Osteoblast (primary cell): ENCODE measurements at regions not wholly inside any gene's neighbourhood (a gene's known extent, or its start where the extent isn't known, plus 50 kb on each side); places are given as distances from the start of the nearest gene placed in this dataset.

Experiments used
- DNase-seq: peaks from one replicate; pipeline ENCODE4 v3.0.0; 2011; ENCODE audit warnings: low spot score, mixed read lengths; ENCODE audit not compliant: insufficient read length; ENCODE audit errors: missing footprints
- H2AFZ ChIP-seq: 2 replicates; pipeline ENCODE4 v1.6.0; 2011; ENCODE audit warnings: mild to moderate bottlenecking, low read length
- H3K27ac ChIP-seq: 2 replicates; pipeline ENCODE4 v1.5.1; 2011; ENCODE audit warnings: mild to moderate bottlenecking, low read depth, low read length, moderate library complexity
- H3K27me3 ChIP-seq: 2 replicates; pipeline ENCODE4 v1.6.0; 2012; ENCODE audit warnings: mild to moderate bottlenecking, control low read depth, inconsistent platforms, low read length, moderate library complexity; ENCODE audit not compliant: insufficient read depth
- H3K36me3 ChIP-seq: 2 replicates; pipeline ENCODE4 v1.5.1; 2011; ENCODE audit warnings: mild to moderate bottlenecking, low read length, control low read depth, moderate library complexity; ENCODE audit not compliant: insufficient read depth
- H3K4me1 ChIP-seq: 2 replicates; pipeline ENCODE4 v1.5.1; 2011; ENCODE audit warnings: mild to moderate bottlenecking, low read length, control low read depth, moderate library complexity; ENCODE audit not compliant: insufficient read depth
- H3K4me2 ChIP-seq: 2 replicates; pipeline ENCODE4 v1.6.0; 2011; ENCODE audit warnings: mild to moderate bottlenecking, low read length; ENCODE audit not compliant: insufficient read depth
- H3K4me3 ChIP-seq: fragments of 200-600 bp; sonication (generic); 3 replicates; pipeline ENCODE4 v1.5.1; 2012; ENCODE audit warnings: mild to moderate bottlenecking, low read length, inconsistent platforms; ENCODE audit not compliant: insufficient read depth
- H3K79me2 ChIP-seq: 2 replicates; pipeline ENCODE4 v1.6.0; 2012; ENCODE audit warnings: mild to moderate bottlenecking, low read length, control low read depth, inconsistent platforms; ENCODE audit not compliant: insufficient read depth
- H3K9me3 ChIP-seq: 2 replicates; pipeline ENCODE4 v1.5.1; 2011; ENCODE audit warnings: low read depth, low read length, control low read depth
- H4K20me1 ChIP-seq: 2 replicates; pipeline ENCODE4 v1.6.0; 2012; ENCODE audit warnings: mild to moderate bottlenecking, low read length, control low read depth; ENCODE audit not compliant: insufficient read depth
- CTCF ChIP-seq: IDR thresholded peaks from 2 replicates; pipeline ENCODE4 v1.5.1; 2011; ENCODE audit warnings: mild to moderate bottlenecking, low read depth, low read length, moderate library complexity; ENCODE audit errors: extremely low read depth

- Histone ChIP-seq H3K4me1 (no peaks in the 10 kb centered on the region), H3K36me3 (no peaks in the 10 kb centered on the region), H3K4me2 (no peak overlapping the region), H3K4me3 (no peak overlapping the region), H4K20me1 (no peaks in the 10 kb centered on the region), H3K79me2 (no peaks in the 10 kb centered on the region), H3K9me3 (no peaks in the 10 kb centered on the region), H3K27me3 (no peaks in the 10 kb centered on the region), H2AFZ (no peak overlapping the region), H3K27ac (no peak overlapping the region)
- no peak for DNase-seq
- TF ChIP-seq CTCF = no peak
These were observed 611.5 kb upstream of the IMPG1 start for GRCh38 chr6:76683985-76684384.

GRCh38 chr6:76682842-76683241 is 610.4 kb upstream of the IMPG1 start:
- no peaks in the 10 kb centered on the region for H3K79me2 ChIP-seq
- no peaks in the 10 kb centered on the region for H3K27me3 ChIP-seq
- H3K9me3 ChIP-seq = no peaks in the 10 kb centered on the region
- no peak overlapping the region for H3K4me3 ChIP-seq
- no peaks in the 10 kb centered on the region for H4K20me1 ChIP-seq
- H3K4me1 ChIP-seq = no peaks in the 10 kb centered on the region
- no peak for DNase-seq
- H3K4me2 ChIP-seq = no peak overlapping the region
- peak; percentile 43 for TF ChIP-seq CTCF
- no peak overlapping the region for H2AFZ ChIP-seq
- H3K36me3 ChIP-seq = no peaks in the 10 kb centered on the region
- no peak overlapping the region for H3K27ac ChIP-seq

GRCh38 chr6:76681781-76682180 is 609.3 kb upstream of the IMPG1 start:
- DNase-seq = no peak
- H2AFZ ChIP-seq = no peak overlapping the region
- H3K9me3 ChIP-seq = no peaks in the 10 kb centered on the region
- no peaks in the 10 kb centered on the region for H4K20me1 ChIP-seq
- no peaks in the 10 kb centered on the region for H3K27me3 ChIP-seq
- no peak overlapping the region for H3K27ac ChIP-seq
- no peak for TF ChIP-seq CTCF
- H3K4me1 ChIP-seq = no peaks in the 10 kb centered on the region
- H3K79me2 ChIP-seq = no peaks in the 10 kb centered on the region
- H3K36me3 ChIP-seq = no peaks in the 10 kb centered on the region
- no peak overlapping the region for H3K4me3 ChIP-seq
- H3K4me2 ChIP-seq = no peak overlapping the region

DNA sequence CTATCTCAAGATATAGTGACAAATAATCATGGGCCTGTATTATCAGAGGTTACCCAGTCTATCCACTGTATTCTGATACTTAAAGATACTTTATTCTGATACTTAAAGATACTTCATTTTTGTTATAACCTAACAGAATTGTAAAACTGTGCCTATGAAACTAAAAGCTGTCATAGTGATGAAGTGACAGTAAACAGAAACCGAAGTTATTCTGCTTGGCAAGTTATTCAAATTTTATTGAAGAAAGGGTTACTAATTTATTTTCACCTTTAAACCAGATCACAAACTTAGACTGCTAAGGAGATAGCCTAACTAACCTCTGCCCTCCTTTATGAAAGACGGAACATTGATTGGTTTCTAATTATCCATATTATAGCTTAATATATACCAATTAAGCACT is 604.6 kb upstream of the IMPG1 start:
- Histone ChIP-seq H3K79me2 (no peaks in the 10 kb centered on the region), H3K4me1 (no peaks in the 10 kb centered on the region), H3K27me3 (no peaks in the 10 kb centered on the region), H3K36me3 (no peaks in the 10 kb centered on the region), H3K4me3 (no peak overlapping the region), H3K4me2 (no peak overlapping the region), H3K27ac (no peak overlapping the region), H2AFZ (no peak overlapping the region), H4K20me1 (no peaks in the 10 kb centered on the region), H3K9me3 (no peaks in the 10 kb centered on the region)
- no peak for TF ChIP-seq CTCF
- DNase-seq = no peak
